K562 (cell line): ENCODE measurements at regions not wholly inside any gene's neighbourhood (a gene's known extent, or its start where the extent isn't known, plus 50 kb on each side); places are given as distances from the start of the nearest gene placed in this dataset.

Experiments used
- AFF4 ChIP-seq: sonication (generic); formaldehyde crosslinking; IDR thresholded peaks from 2 replicates; pipeline ENCODE4 v1.8.0; 2023; ENCODE audit warnings: mild to moderate bottlenecking, missing genetic modification reagents
- ESRRB ChIP-seq: fragments of 250-450 bp; sonication (Bioruptor Pico); IDR thresholded peaks from 2 replicates; pipeline ENCODE4 v1.5.0; 2020; ENCODE audit warnings: mild to moderate bottlenecking, moderate library complexity, borderline replicate concordance
- FOS ChIP-seq: IDR thresholded peaks from 3 replicates; pipeline ENCODE4 v1.6.1; 2011; ENCODE audit not compliant: insufficient read length; ENCODE audit errors: extremely low read depth
- GATAD2B ChIP-seq: fragments of 450-650 bp; IDR thresholded peaks from 2 replicates; pipeline ENCODE4 v1.6.1; 2017; ENCODE audit warnings: mild to moderate bottlenecking, borderline replicate concordance
- KDM5B ChIP-seq: fragments of 200-600 bp; sonication (generic); IDR thresholded peaks from 2 replicates; pipeline ENCODE4 v1.6.1; 2012; ENCODE audit warnings: low read depth, mild to moderate bottlenecking, moderate library complexity, low read length, control low read depth, inconsistent platforms; ENCODE audit not compliant: insufficient replicate concordance
- RB1 ChIP-seq: fragments of 450-650 bp; IDR thresholded peaks from 2 replicates; pipeline ENCODE4 v1.6.1; 2017; ENCODE audit warnings: low read depth, mild to moderate bottlenecking
- RBFOX2 ChIP-seq: fragments of 200-400 bp; formaldehyde crosslinking; IDR thresholded peaks from 2 replicates; pipeline ENCODE4 v1.6.1; 2017; ENCODE audit warnings: low read depth, mild to moderate bottlenecking, low read length, moderate library complexity
- STAG1 ChIP-seq: sonication (generic); formaldehyde crosslinking; IDR thresholded peaks from 2 replicates; pipeline ENCODE4 v1.5.0; 2020; ENCODE audit warnings: missing genetic modification reagents, borderline replicate concordance
- TCF3 ChIP-seq: sonication (generic); formaldehyde crosslinking; IDR thresholded peaks from 2 replicates; pipeline ENCODE4 v1.4.0; 2020; ENCODE audit warnings: mild to moderate bottlenecking, missing genetic modification reagents
- ZFPM2 ChIP-seq: fragments of 250-450 bp; sonication (Bioruptor Pico); IDR thresholded peaks from 2 replicates; pipeline ENCODE4 v1.5.1; 2022; ENCODE audit warnings: mild to moderate bottlenecking
- ZNF143 ChIP-seq: sonication (generic); formaldehyde crosslinking; IDR thresholded peaks from 2 replicates; pipeline ENCODE4 v1.9.0; 2022; ENCODE audit warnings: mild to moderate bottlenecking, missing genetic modification reagents
- ZNF274 ChIP-seq: IDR thresholded peaks from 2 replicates; pipeline ENCODE4 v1.6.1; 2011; ENCODE audit warnings: low read depth, mild to moderate bottlenecking, low read length, moderate library complexity, borderline replicate concordance
- ZNF347 ChIP-seq: fragments of 450-650 bp; formaldehyde crosslinking; IDR thresholded peaks from 2 replicates; pipeline ENCODE4 v1.4.0; 2020; ENCODE audit warnings: low read depth, mild to moderate bottlenecking, moderate library complexity
- ZNF696 ChIP-seq: fragments of 250-450 bp; sonication (Bioruptor Pico); conservative IDR thresholded peaks from 2 replicates; pipeline ENCODE4 v1.4.0; 2020; ENCODE audit warnings: mild to moderate bottlenecking, moderate library complexity

- TF ChIP-seq FOS (no peak), RB1 (no peak), TCF3 (peak; percentile 61), GATAD2B (no peak), ZFPM2 (no peak), STAG1 (0 out of 2 replicates have a peak, but pooled peaks have one; percentile 16), ZNF143 (CRISPR knock-in tag) (no peak), KDM5B (peak; percentile 33), AFF4 (CRISPR knock-in tag) (no peak), ZNF696 (CRISPR knock-in tag) (no peak), ZNF347 (CRISPR knock-in tag) (no peak), ZNF274 (no peak), RBFOX2 (no peak), ESRRB (CRISPR knock-in tag) (no peak)
These were observed 174.9 kb upstream of the CIBAR2 start (continued) for GRCh38 chr16:85286951-85287814.
